ENCODE measurements at regions not wholly inside any gene's neighbourhood (a gene's known extent, or its start where the extent isn't known, plus 50 kb on each side); places are given as distances from the start of the nearest gene placed in this dataset.

DNA sequence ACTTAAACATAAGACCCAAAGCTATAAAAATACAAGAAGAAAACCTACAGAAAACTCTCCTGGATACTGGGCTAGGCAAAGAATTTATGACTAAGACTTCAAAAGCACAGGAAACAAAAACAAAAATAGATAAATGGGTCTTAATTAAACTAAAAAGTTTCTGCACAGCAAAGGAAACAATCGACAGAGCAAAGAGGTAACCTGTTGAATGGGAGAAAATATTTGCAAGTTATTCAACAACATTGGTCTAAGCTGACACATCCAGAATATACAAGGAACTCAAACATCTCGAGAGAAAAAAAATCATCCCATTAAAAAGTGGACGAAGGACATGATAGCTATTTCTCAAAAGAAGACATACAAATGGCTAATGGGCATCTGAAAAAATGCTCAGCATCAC lies 72.3 kb upstream of the RBBP8 start:
- no peaks in the 10 kb centered on the region for H3K36me3 ChIP-seq
- no peak overlapping the region for H3K4me3 ChIP-seq
- H3K27ac ChIP-seq, result no peak overlapping the region
- no peaks in the 10 kb centered on the region for H3K27me3 ChIP-seq
- no peaks in the 10 kb centered on the region for H3K9me3 ChIP-seq
- no peak for DNase-seq
- intact Hi-C loops (cut with DNase I; ENCODE audit: low total_unique reads), result no loop called here
- no peak for TF ChIP-seq CTCF (IDR thresholded peaks at IDR 0.05)
- H3K4me1 ChIP-seq, result no peaks in the 10 kb centered on the region

- no peaks in the 10 kb centered on the region for H3K27me3 ChIP-seq
- intact Hi-C loops (cut with DNase I; ENCODE audit: low total_unique reads), result no loop called here
- H3K9me3 ChIP-seq, result no peaks in the 10 kb centered on the region
- no peaks in the 10 kb centered on the region for H3K4me1 ChIP-seq
- DNase-seq, result no peak
- TF ChIP-seq CTCF (IDR thresholded peaks at IDR 0.05), result no peak
- no peak overlapping the region for H3K27ac ChIP-seq
- no peaks in the 10 kb centered on the region for H3K36me3 ChIP-seq
- no peak overlapping the region for H3K4me3 ChIP-seq
Measured at GRCh38 chr18:22865354-22866116, 67.6 kb upstream of the RBBP8 start.

DNA sequence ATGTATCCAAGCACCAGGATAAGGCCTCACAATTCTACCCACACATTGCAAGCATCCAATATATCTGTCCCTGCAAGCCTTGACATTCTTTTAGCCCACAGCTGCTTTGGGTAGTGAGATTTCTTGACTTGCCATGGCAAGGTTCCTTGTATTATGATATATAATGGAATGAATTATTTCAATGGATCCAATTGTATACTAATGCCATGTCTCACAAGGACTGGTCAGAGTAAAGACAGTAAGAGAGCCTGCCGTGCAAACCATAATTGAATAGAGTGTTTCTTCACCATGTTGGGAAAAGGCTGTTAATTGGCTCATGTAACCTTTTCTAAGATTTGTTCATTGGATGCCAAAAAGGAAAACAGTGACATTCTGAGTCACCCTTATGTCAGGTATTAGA lies 64.3 kb upstream of the RBBP8 start:
- TF ChIP-seq CTCF (IDR thresholded peaks at IDR 0.05), result no peak
- H3K36me3 ChIP-seq, result no peaks in the 10 kb centered on the region
- H3K27ac ChIP-seq, result no peak overlapping the region
- H3K4me1 ChIP-seq, result no peaks in the 10 kb centered on the region
- H3K4me3 ChIP-seq, result no peak overlapping the region
- no peaks in the 10 kb centered on the region for H3K9me3 ChIP-seq
- DNase-seq, result no peak
- H3K27me3 ChIP-seq, result no peaks in the 10 kb centered on the region
- intact Hi-C loops (cut with DNase I; ENCODE audit: low total_unique reads), result no loop called here

- Histone ChIP-seq H3K27ac (no peak overlapping the region), H3K4me1 (no peaks in the 10 kb centered on the region), H3K4me3 (no peak overlapping the region), H3K36me3 (no peaks in the 10 kb centered on the region), H3K27me3 (no peaks in the 10 kb centered on the region), H3K9me3 (no peaks in the 10 kb centered on the region)
- no peak for DNase-seq
- no peak for TF ChIP-seq CTCF (IDR thresholded peaks at IDR 0.05)
- intact Hi-C loops (cut with DNase I; ENCODE audit: low total_unique reads), result no loop called here
Measured at GRCh38 chr18:22871809-22872525, 61.2 kb upstream of the RBBP8 start.

- TF ChIP-seq CTCF (IDR thresholded peaks at IDR 0.05), result no peak
- Histone ChIP-seq H3K4me3 (no peak overlapping the region), H3K9me3 (no peaks in the 10 kb centered on the region), H3K4me1 (no peaks in the 10 kb centered on the region), H3K27me3 (no peaks in the 10 kb centered on the region), H3K27ac (no peak overlapping the region), H3K36me3 (no peaks in the 10 kb centered on the region)
- DNase-seq, result no peak
- intact Hi-C loops (cut with DNase I; ENCODE audit: low total_unique reads), result no loop called here
Measured at GRCh38 chr18:22872900-22873537, 60.1 kb upstream of the RBBP8 start.

All from tibial artery (tissue), 4 donors.